ENCODE measurements at regions not wholly inside any gene's neighbourhood (a gene's known extent, or its start where the extent isn't known, plus 50 kb on each side); places are given as distances from the start of the nearest gene placed in this dataset.

DNA sequence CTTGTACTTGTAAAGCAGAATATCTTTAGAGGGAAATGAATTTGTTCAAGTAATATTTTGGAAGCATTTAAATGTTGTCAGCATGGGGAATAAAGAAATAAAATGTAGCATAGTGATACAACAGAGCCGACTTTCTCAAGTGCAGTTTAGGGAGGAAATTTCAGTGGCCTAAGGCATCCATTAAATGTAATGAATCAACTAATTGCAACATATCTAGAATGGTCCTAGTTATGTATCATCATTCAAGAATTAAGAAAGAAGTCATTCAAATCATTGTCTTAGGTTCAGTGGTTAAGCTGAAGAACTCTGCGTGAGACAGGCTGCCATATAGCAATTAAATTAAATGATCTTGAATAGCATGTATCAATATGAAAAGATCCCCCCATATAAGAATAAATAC is 360.7 kb downstream of the TBX15 start:
- TF ChIP-seq, protein P1, sequence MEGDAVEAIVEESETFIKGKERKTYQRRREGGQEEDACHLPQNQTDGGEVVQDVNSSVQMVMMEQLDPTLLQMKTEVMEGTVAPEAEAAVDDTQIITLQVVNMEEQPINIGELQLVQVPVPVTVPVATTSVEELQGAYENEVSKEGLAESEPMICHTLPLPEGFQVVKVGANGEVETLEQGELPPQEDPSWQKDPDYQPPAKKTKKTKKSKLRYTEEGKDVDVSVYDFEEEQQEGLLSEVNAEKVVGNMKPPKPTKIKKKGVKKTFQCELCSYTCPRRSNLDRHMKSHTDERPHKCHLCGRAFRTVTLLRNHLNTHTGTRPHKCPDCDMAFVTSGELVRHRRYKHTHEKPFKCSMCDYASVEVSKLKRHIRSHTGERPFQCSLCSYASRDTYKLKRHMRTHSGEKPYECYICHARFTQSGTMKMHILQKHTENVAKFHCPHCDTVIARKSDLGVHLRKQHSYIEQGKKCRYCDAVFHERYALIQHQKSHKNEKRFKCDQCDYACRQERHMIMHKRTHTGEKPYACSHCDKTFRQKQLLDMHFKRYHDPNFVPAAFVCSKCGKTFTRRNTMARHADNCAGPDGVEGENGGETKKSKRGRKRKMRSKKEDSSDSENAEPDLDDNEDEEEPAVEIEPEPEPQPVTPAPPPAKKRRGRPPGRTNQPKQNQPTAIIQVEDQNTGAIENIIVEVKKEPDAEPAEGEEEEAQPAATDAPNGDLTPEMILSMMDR (IDR thresholded peaks at IDR 0.05), result no peak
- TF ChIP-seq POLR2A (IDR thresholded peaks at IDR 0.05) (no peak), EP300 (IDR thresholded peaks at IDR 0.05) (no peak)
